NCI-H1417 (cell line): ENCODE measurements at regions not wholly inside any gene's neighbourhood (a gene's known extent, or its start where the extent isn't known, plus 50 kb on each side); places are given as distances from the start of the nearest gene placed in this dataset.
"Not testable (repeated sequence)": the region's sequence is repeated elsewhere in the genome, so short reads cannot be mapped to it uniquely, and the experiment has no call there.

ENCODE experiments used
- DNase-seq, 3 experiments: peaks; one replicate each; lab custom pipeline; 2025; lab: John Stamatoyannopoulos, UW

GRCh38 chr14:34173916-34174315 is 223.0 kb upstream of the EGLN3 start:
- no peak for DNase-seq

- no peak for DNase-seq
Measured at GRCh38 chr14:34172550-34173368, 221.9 kb upstream of the EGLN3 start.

GRCh38 chr14:34172173-34172451 is 221.2 kb upstream of the EGLN3 start:
- DNase-seq: no peak

- DNase-seq: no peak
Measured at GRCh38 chr14:34171431-34172172, 220.7 kb upstream of the EGLN3 start.

- no peak for DNase-seq
Measured at GRCh38 chr14:34170882-34171281, 220.0 kb upstream of the EGLN3 start.

- DNase-seq: no peak
Measured at GRCh38 chr14:34169561-34169960, 218.7 kb upstream of the EGLN3 start.

- no peak for DNase-seq
Measured at GRCh38 chr14:34168656-34169055, 217.8 kb upstream of the EGLN3 start.

- no peak for DNase-seq
Measured at GRCh38 chr14:34165847-34166350, 215.0 kb upstream of the EGLN3 start.

GRCh38 chr14:34164162-34164864 is 213.4 kb upstream of the EGLN3 start:
- DNase-seq: no peak

- DNase-seq: no peak
Measured at GRCh38 chr14:34161351-34162082, 210.6 kb upstream of the EGLN3 start.

- no peak for DNase-seq
Measured at GRCh38 chr14:34160619-34161018, 209.7 kb upstream of the EGLN3 start.

GRCh38 chr14:34157651-34158050 is 206.8 kb upstream of the EGLN3 start:
- no peak for DNase-seq

GRCh38 chr14:34147461-34147860 is 196.6 kb upstream of the EGLN3 start:
- no peak for DNase-seq

GRCh38 chr14:34140127-34140526 is 189.3 kb upstream of the EGLN3 start:
- DNase-seq: not testable (repeated sequence)

- peak; percentile 59 to 86 (median 79) for DNase-seq
Measured at GRCh38 chr14:34139160-34140121, 188.6 kb upstream of the EGLN3 start.

- DNase-seq: peak in 1 of 3 experiments; percentile 53
Measured at GRCh38 chr14:34138175-34138574, 187.3 kb upstream of the EGLN3 start.

GRCh38 chr14:34137001-34137745 is 186.3 kb upstream of the EGLN3 start:
- peak in 1 of 3 experiments; percentile 24 for DNase-seq

- no peak for DNase-seq
Measured at GRCh38 chr14:34135492-34135891, 184.6 kb upstream of the EGLN3 start.

- DNase-seq: no peak
Measured at GRCh38 chr14:34134484-34134883, 183.6 kb upstream of the EGLN3 start.

GRCh38 chr14:34129927-34130552 is 179.2 kb upstream of the EGLN3 start:
- DNase-seq: no peak
